ENCODE measurements at regions not wholly inside any gene's neighbourhood (a gene's known extent, or its start where the extent isn't known, plus 50 kb on each side); places are given as distances from the start of the nearest gene placed in this dataset.

GRCh38 chr6:167676000-167676665, 150.6 kb upstream of the AFDN start:
- Mint-ChIP-seq H3K4me3 (no peak overlapping the region), H3K36me3 (ENCODE audit: low read depth) (no peaks in the 10 kb centered on the region), H3K27me3 (peaks cover 61% of the 10 kb centered on the region), H3K27ac (no peak overlapping the region), H3K9me3 (peaks cover 16% of the 10 kb centered on the region), H3K4me1 (no peaks in the 10 kb centered on the region)
- intact Hi-C loops (cut with micrococcal nuclease) = no loop called here
- DNase-seq = no peak

- H3K36me3 Mint-ChIP-seq (ENCODE audit: low read depth) = no peaks in the 10 kb centered on the region
- peaks cover 9% of the 10 kb centered on the region for H3K9me3 Mint-ChIP-seq
- no peak overlapping the region for H3K4me3 Mint-ChIP-seq
- H3K27ac Mint-ChIP-seq = no peak overlapping the region
- intact Hi-C loops (cut with micrococcal nuclease) = no loop called here
- no peak for DNase-seq
- no peaks in the 10 kb centered on the region for H3K4me1 Mint-ChIP-seq
- peaks cover 67% of the 10 kb centered on the region for H3K27me3 Mint-ChIP-seq
These were observed 149.9 kb upstream of the AFDN start for GRCh38 chr6:167676666-167677421.

GRCh38 chr6:167677422-167677789, 149.3 kb upstream of the AFDN start:
- no peak for DNase-seq
- Mint-ChIP-seq H3K27me3 (peaks cover 72% of the 10 kb centered on the region), H3K36me3 (ENCODE audit: low read depth) (no peaks in the 10 kb centered on the region), H3K9me3 (peaks cover 3% of the 10 kb centered on the region), H3K4me1 (no peaks in the 10 kb centered on the region), H3K27ac (no peak overlapping the region), H3K4me3 (no peak overlapping the region)
- intact Hi-C loops (cut with micrococcal nuclease) = no loop called here

- H3K4me3 Mint-ChIP-seq = no peak overlapping the region
- no peak overlapping the region for H3K27ac Mint-ChIP-seq
- no peaks in the 10 kb centered on the region for H3K9me3 Mint-ChIP-seq
- intact Hi-C loops (cut with micrococcal nuclease) = no loop called here
- H3K4me1 Mint-ChIP-seq = no peaks in the 10 kb centered on the region
- peaks cover 72% of the 10 kb centered on the region for H3K27me3 Mint-ChIP-seq
- no peak for DNase-seq
- no peaks in the 10 kb centered on the region for H3K36me3 Mint-ChIP-seq (ENCODE audit: low read depth)
These were observed 148.3 kb upstream of the AFDN start for GRCh38 chr6:167678102-167679101.

GRCh38 chr6:167679122-167679736, 147.5 kb upstream of the AFDN start:
- Mint-ChIP-seq H3K4me1 (no peaks in the 10 kb centered on the region), H3K27me3 (peaks cover 79% of the 10 kb centered on the region), H3K4me3 (no peak overlapping the region), H3K9me3 (no peaks in the 10 kb centered on the region), H3K36me3 (ENCODE audit: low read depth) (no peaks in the 10 kb centered on the region), H3K27ac (no peak overlapping the region)
- DNase-seq = no peak
- intact Hi-C loops (cut with micrococcal nuclease) = no loop called here

- H3K4me1 Mint-ChIP-seq = no peaks in the 10 kb centered on the region
- no peak overlapping the region for H3K27ac Mint-ChIP-seq
- intact Hi-C loops (cut with micrococcal nuclease) = no loop called here
- H3K9me3 Mint-ChIP-seq = no peaks in the 10 kb centered on the region
- H3K36me3 Mint-ChIP-seq (ENCODE audit: low read depth) = no peaks in the 10 kb centered on the region
- no peak overlapping the region for H3K4me3 Mint-ChIP-seq
- DNase-seq = no peak
- H3K27me3 Mint-ChIP-seq = peaks cover 80% of the 10 kb centered on the region
These were observed 146.7 kb upstream of the AFDN start for GRCh38 chr6:167679790-167680604.

GRCh38 chr6:167680605-167681149, 146.0 kb upstream of the AFDN start:
- DNase-seq = no peak
- H3K9me3 Mint-ChIP-seq = no peaks in the 10 kb centered on the region
- no peaks in the 10 kb centered on the region for H3K36me3 Mint-ChIP-seq (ENCODE audit: low read depth)
- H3K4me1 Mint-ChIP-seq = no peaks in the 10 kb centered on the region
- H3K27me3 Mint-ChIP-seq = peaks cover 82% of the 10 kb centered on the region
- no peak overlapping the region for H3K4me3 Mint-ChIP-seq
- intact Hi-C loops (cut with micrococcal nuclease) = no loop called here
- no peak overlapping the region for H3K27ac Mint-ChIP-seq

GRCh38 chr6:167682125-167682524, 144.6 kb upstream of the AFDN start:
- Mint-ChIP-seq H3K4me3 (no peak overlapping the region), H3K27me3 (peaks cover 80% of the 10 kb centered on the region), H3K4me1 (no peaks in the 10 kb centered on the region), H3K27ac (no peak overlapping the region), H3K9me3 (peaks cover 5% of the 10 kb centered on the region), H3K36me3 (ENCODE audit: low read depth) (no peaks in the 10 kb centered on the region)
- no peak for DNase-seq
- intact Hi-C loops (cut with micrococcal nuclease) = no loop called here

- intact Hi-C loops (cut with micrococcal nuclease) = no loop called here
- DNase-seq = no peak
These were observed 144.1 kb upstream of the AFDN start for GRCh38 chr6:167682546-167683027.

GRCh38 chr6:167683028-167683862, 143.5 kb upstream of the AFDN start:
- intact Hi-C loops (cut with micrococcal nuclease) = no loop called here
- peaks cover 78% of the 10 kb centered on the region for H3K27me3 Mint-ChIP-seq
- H3K36me3 Mint-ChIP-seq (ENCODE audit: low read depth) = no peaks in the 10 kb centered on the region
- H3K9me3 Mint-ChIP-seq = peaks cover 5% of the 10 kb centered on the region
- no peak overlapping the region for H3K4me3 Mint-ChIP-seq
- DNase-seq = no peak
- H3K27ac Mint-ChIP-seq = no peak overlapping the region
- H3K4me1 Mint-ChIP-seq = no peaks in the 10 kb centered on the region

More at GRCh38 chr6:167682546-167683027, 144.1 kb upstream of the AFDN start:
- peaks cover 5% of the 10 kb centered on the region for H3K9me3 Mint-ChIP-seq
- H3K27ac Mint-ChIP-seq = no peak overlapping the region
- H3K27me3 Mint-ChIP-seq = peaks cover 79% of the 10 kb centered on the region
- no peaks in the 10 kb centered on the region for H3K36me3 Mint-ChIP-seq (ENCODE audit: low read depth)
- no peak overlapping the region for H3K4me3 Mint-ChIP-seq
- H3K4me1 Mint-ChIP-seq = no peaks in the 10 kb centered on the region

GRCh38 chr6:167684276-167685104, 142.2 kb upstream of the AFDN start:
- peaks cover 71% of the 10 kb centered on the region for H3K27me3 Mint-ChIP-seq
- H3K36me3 Mint-ChIP-seq (ENCODE audit: low read depth) = no peaks in the 10 kb centered on the region
- intact Hi-C loops (cut with micrococcal nuclease) = no loop called here
- no peak overlapping the region for H3K4me3 Mint-ChIP-seq
- DNase-seq = no peak
- H3K27ac Mint-ChIP-seq = no peak overlapping the region
- H3K9me3 Mint-ChIP-seq = peaks cover 5% of the 10 kb centered on the region
- H3K4me1 Mint-ChIP-seq = no peaks in the 10 kb centered on the region

All from activated CD4-positive, alpha-beta T cell treated with anti-CD3 and anti-CD28 coated beads, Interleukin-2, amount 10 ng/mL, durations not matched to agents 24 days and 14 days (primary cell).